ENCODE measurements at regions not wholly inside any gene's neighbourhood (a gene's known extent, or its start where the extent isn't known, plus 50 kb on each side); places are given as distances from the start of the nearest gene placed in this dataset.

GRCh38 chr6:104505838-104506237 is 353.9 kb downstream of the HACE1 start:
- Histone ChIP-seq H3K36me3 (no peaks in the 10 kb centered on the region), H3K27ac (no peak overlapping the region), H3K9me3 (no peaks in the 10 kb centered on the region), H3K27me3 (no peaks in the 10 kb centered on the region), H3K4me3 (no peak overlapping the region), H3K4me1 (no peaks in the 10 kb centered on the region)
- DNase-seq (ENCODE audit: extremely low spot score in 2 of 2) = no peak
- intact Hi-C loops (cut with DNase I) = no loop called here
- no peak for TF ChIP-seq POLR2AphosphoS5 (IDR thresholded peaks at IDR 0.05; ENCODE audit: insufficient read depth in 1 of 2, low read depth in 1 of 2)
- TF ChIP-seq POLR2A (IDR thresholded peaks at IDR 0.05) = no peak
- no peak for TF ChIP-seq CTCF (IDR thresholded peaks at IDR 0.05)

GRCh38 chr6:104500265-104500664 is 359.5 kb downstream of the HACE1 start:
- no peak for DNase-seq (ENCODE audit: extremely low spot score in 2 of 2)
- intact Hi-C loops (cut with DNase I) = no loop called here

GRCh38 chr6:104486035-104486434 is 373.7 kb downstream of the HACE1 start:
- Histone ChIP-seq H3K36me3 (no peaks in the 10 kb centered on the region), H3K4me1 (no peaks in the 10 kb centered on the region), H3K27ac (no peak overlapping the region), H3K9me3 (no peaks in the 10 kb centered on the region), H3K4me3 (no peak overlapping the region), H3K27me3 (no peaks in the 10 kb centered on the region)
- TF ChIP-seq POLR2AphosphoS5 (IDR thresholded peaks at IDR 0.05; ENCODE audit: insufficient read depth in 1 of 2, low read depth in 1 of 2) (no peak), POLR2A (IDR thresholded peaks at IDR 0.05) (no peak), CTCF (IDR thresholded peaks at IDR 0.05) (no peak)
- no peak for DNase-seq (ENCODE audit: extremely low spot score in 2 of 2)
- intact Hi-C loops (cut with DNase I) = no loop called here

More at GRCh38 chr6:104500265-104500664, 359.5 kb downstream of the HACE1 start:
- no peaks in the 10 kb centered on the region for H3K9me3 ChIP-seq
- H3K36me3 ChIP-seq = no peaks in the 10 kb centered on the region
- no peak for TF ChIP-seq POLR2AphosphoS5 (IDR thresholded peaks at IDR 0.05; ENCODE audit: insufficient read depth in 1 of 2, low read depth in 1 of 2)
- no peak for TF ChIP-seq POLR2A (IDR thresholded peaks at IDR 0.05)
- TF ChIP-seq CTCF (IDR thresholded peaks at IDR 0.05) = no peak
- no peak overlapping the region for H3K27ac ChIP-seq
- H3K4me1 ChIP-seq = no peaks in the 10 kb centered on the region
- no peaks in the 10 kb centered on the region for H3K27me3 ChIP-seq
- H3K4me3 ChIP-seq = no peak overlapping the region

GRCh38 chr6:104484626-104485025 is 375.1 kb downstream of the HACE1 start:
- no peak for DNase-seq (ENCODE audit: extremely low spot score in 2 of 2)
- Histone ChIP-seq H3K4me1 (no peaks in the 10 kb centered on the region), H3K27me3 (no peaks in the 10 kb centered on the region), H3K9me3 (no peaks in the 10 kb centered on the region), H3K4me3 (no peak overlapping the region), H3K36me3 (no peaks in the 10 kb centered on the region), H3K27ac (no peak overlapping the region)
- intact Hi-C loops (cut with DNase I) = no loop called here
- TF ChIP-seq POLR2A (IDR thresholded peaks at IDR 0.05) (no peak), CTCF (IDR thresholded peaks at IDR 0.05) (no peak), POLR2AphosphoS5 (IDR thresholded peaks at IDR 0.05; ENCODE audit: insufficient read depth in 1 of 2, low read depth in 1 of 2) (no peak)

- DNase-seq (ENCODE audit: extremely low spot score in 2 of 2) = no peak
- Histone ChIP-seq H3K4me3 (no peak overlapping the region), H3K36me3 (no peaks in the 10 kb centered on the region), H3K27ac (no peak overlapping the region), H3K27me3 (no peaks in the 10 kb centered on the region), H3K4me1 (no peaks in the 10 kb centered on the region), H3K9me3 (no peaks in the 10 kb centered on the region)
- intact Hi-C loops (cut with DNase I) = no loop called here
- no peak for TF ChIP-seq CTCF (IDR thresholded peaks at IDR 0.05)
- TF ChIP-seq POLR2A (IDR thresholded peaks at IDR 0.05) = no peak
- no peak for TF ChIP-seq POLR2AphosphoS5 (IDR thresholded peaks at IDR 0.05; ENCODE audit: insufficient read depth in 1 of 2, low read depth in 1 of 2)
Measured at GRCh38 chr6:104484191-104484590, 375.5 kb downstream of the HACE1 start.
